ENCODE measurements at regions not wholly inside any gene's neighbourhood (a gene's known extent, or its start where the extent isn't known, plus 50 kb on each side); places are given as distances from the start of the nearest gene placed in this dataset.
"Not testable (repeated sequence)": the region's sequence is repeated elsewhere in the genome, so short reads cannot be mapped to it uniquely, and the experiment has no call there.

GRCh38 chr18:22521026-22521707 is 103.5 kb upstream of the CTAGE1 start:
- Mint-ChIP-seq H3K4me1 (no peaks in the 10 kb centered on the region), H3K27me3 (peaks cover 7 to 30% of the 10 kb centered on the region in 2 donors), H3K9me3 (no peaks in the 10 kb centered on the region), H3K4me3 (no peak overlapping the region), H3K27ac (no peak overlapping the region), H3K36me3 (peaks cover 0 to 2% (median 0%) of the 10 kb centered on the region in 3 donors)
- POLR2A ChIA-PET: no interaction called here
- Histone ChIP-seq H3K4me3 (ENCODE audit: low read length) (no peak overlapping the region), H3K4me1 (ENCODE audit: insufficient read depth, low read length) (no peaks in the 10 kb centered on the region), H3K27me3 (ENCODE audit: insufficient read depth, low read length, poor library complexity, severe bottlenecking) (no peaks in the 10 kb centered on the region), H3K27ac (ENCODE audit: low read depth, low read length) (no peak overlapping the region), H3K36me3 (ENCODE audit: insufficient read depth, low read length) (no peaks in the 10 kb centered on the region), H3K9me3 (ENCODE audit: low read length) (no peaks in the 10 kb centered on the region)
- CTCF ChIA-PET: no interaction called here
- no peak for DNase-seq

- Histone ChIP-seq H3K36me3 (ENCODE audit: insufficient read depth, low read length) (no peaks in the 10 kb centered on the region), H3K27ac (ENCODE audit: low read depth, low read length) (no peak overlapping the region), H3K27me3 (ENCODE audit: insufficient read depth, low read length, poor library complexity, severe bottlenecking) (no peaks in the 10 kb centered on the region), H3K4me1 (ENCODE audit: insufficient read depth, low read length) (no peaks in the 10 kb centered on the region), H3K4me3 (ENCODE audit: low read length) (no peak overlapping the region), H3K9me3 (ENCODE audit: low read length) (no peaks in the 10 kb centered on the region)
- H3K4me3 Mint-ChIP-seq: no peak overlapping the region
- ChIA-PET POLR2A (no interaction called here), CTCF (no interaction called here)
- H3K27me3 Mint-ChIP-seq: peaks cover 14 to 38% of the 10 kb centered on the region in 2 donors
- H3K4me1 Mint-ChIP-seq: no peaks in the 10 kb centered on the region
- no peak overlapping the region for H3K27ac Mint-ChIP-seq
- H3K9me3 Mint-ChIP-seq: no peaks in the 10 kb centered on the region
- peaks cover 0 to 3% (median 0%) of the 10 kb centered on the region in 3 donors for H3K36me3 Mint-ChIP-seq
- DNase-seq: no peak
Observed at GRCh38 chr18:22523481-22523880, 105.8 kb upstream of the CTAGE1 start.

- no peak overlapping the region for H3K27ac Mint-ChIP-seq
- no peaks in the 10 kb centered on the region for H3K9me3 ChIP-seq (ENCODE audit: low read length)
- H3K36me3 Mint-ChIP-seq: peaks cover 0 to 6% (median 0%) of the 10 kb centered on the region in 3 donors
- H3K4me3 ChIP-seq (ENCODE audit: low read length): no peak overlapping the region
- no peaks in the 10 kb centered on the region for H3K4me1 Mint-ChIP-seq
- H3K27me3 ChIP-seq (ENCODE audit: insufficient read depth, low read length, poor library complexity, severe bottlenecking): no peaks in the 10 kb centered on the region
- POLR2A ChIA-PET: no interaction called here
- H3K9me3 Mint-ChIP-seq: no peaks in the 10 kb centered on the region
- no peaks in the 10 kb centered on the region for H3K4me1 ChIP-seq (ENCODE audit: insufficient read depth, low read length)
- peaks cover 11 to 38% of the 10 kb centered on the region in 2 donors for H3K27me3 Mint-ChIP-seq
- H3K36me3 ChIP-seq (ENCODE audit: insufficient read depth, low read length): no peaks in the 10 kb centered on the region
- no peak overlapping the region for H3K27ac ChIP-seq (ENCODE audit: low read depth, low read length)
- CTCF ChIA-PET: no interaction called here
- no peak for DNase-seq
- H3K4me3 Mint-ChIP-seq: no peak overlapping the region
Observed at GRCh38 chr18:22524783-22525182, 107.1 kb upstream of the CTAGE1 start.

- H3K36me3 ChIP-seq (ENCODE audit: insufficient read depth, low read length): no peaks in the 10 kb centered on the region
- DNase-seq: no peak
- H3K4me1 Mint-ChIP-seq: no peaks in the 10 kb centered on the region
- no peaks in the 10 kb centered on the region for H3K9me3 Mint-ChIP-seq
- peaks cover 0 to 6% (median 0%) of the 10 kb centered on the region in 3 donors for H3K36me3 Mint-ChIP-seq
- no peaks in the 10 kb centered on the region for H3K4me1 ChIP-seq (ENCODE audit: insufficient read depth, low read length)
- ChIA-PET CTCF (no interaction called here), POLR2A (no interaction called here)
- H3K4me3 ChIP-seq (ENCODE audit: low read length): no peak overlapping the region
- H3K4me3 Mint-ChIP-seq: no peak overlapping the region
- H3K9me3 ChIP-seq (ENCODE audit: low read length): no peaks in the 10 kb centered on the region
- H3K27ac Mint-ChIP-seq: no peak overlapping the region
- no peaks in the 10 kb centered on the region for H3K27me3 ChIP-seq (ENCODE audit: insufficient read depth, low read length, poor library complexity, severe bottlenecking)
- no peak overlapping the region for H3K27ac ChIP-seq (ENCODE audit: low read depth, low read length)
- peaks cover 11 to 38% of the 10 kb centered on the region in 2 donors for H3K27me3 Mint-ChIP-seq
Observed at GRCh38 chr18:22525313-22525712, 107.6 kb upstream of the CTAGE1 start.

GRCh38 chr18:22525883-22526282 is 108.2 kb upstream of the CTAGE1 start:
- no peaks in the 10 kb centered on the region for H3K4me1 Mint-ChIP-seq

GRCh38 chr18:22528291-22528690 is 110.6 kb upstream of the CTAGE1 start:
- H3K27ac ChIP-seq (ENCODE audit: low read depth, low read length): no peak overlapping the region
- no peaks in the 10 kb centered on the region for H3K4me1 ChIP-seq (ENCODE audit: insufficient read depth, low read length)
- no peaks in the 10 kb centered on the region for H3K27me3 ChIP-seq (ENCODE audit: insufficient read depth, low read length, poor library complexity, severe bottlenecking)
- H3K9me3 Mint-ChIP-seq: peaks cover 0 to 2% (median 0%) of the 10 kb centered on the region in 5 donors
- POLR2A ChIA-PET: no interaction called here
- no peak overlapping the region for H3K4me3 ChIP-seq (ENCODE audit: low read length)
- H3K36me3 Mint-ChIP-seq: peaks cover 0 to 6% (median 0%) of the 10 kb centered on the region in 3 donors
- H3K36me3 ChIP-seq (ENCODE audit: insufficient read depth, low read length): no peaks in the 10 kb centered on the region
- no peak overlapping the region for H3K4me3 Mint-ChIP-seq
- H3K9me3 ChIP-seq (ENCODE audit: low read length): no peaks in the 10 kb centered on the region
- DNase-seq: no peak
- peaks cover 11 to 29% of the 10 kb centered on the region in 2 donors for H3K27me3 Mint-ChIP-seq
- CTCF ChIA-PET: no interaction called here
- H3K27ac Mint-ChIP-seq: peak overlapping the region in 1 of 8 donors; percentile 47
- no peaks in the 10 kb centered on the region for H3K4me1 Mint-ChIP-seq

More at GRCh38 chr18:22525883-22526282, 108.2 kb upstream of the CTAGE1 start:
- no peak overlapping the region for H3K4me3 ChIP-seq (ENCODE audit: low read length)
- ChIA-PET POLR2A (no interaction called here), CTCF (no interaction called here)
- no peaks in the 10 kb centered on the region for H3K4me1 ChIP-seq (ENCODE audit: insufficient read depth, low read length)
- no peak overlapping the region for H3K4me3 Mint-ChIP-seq
- no peak overlapping the region for H3K27ac ChIP-seq (ENCODE audit: low read depth, low read length)
- peaks cover 0 to 6% (median 0%) of the 10 kb centered on the region in 3 donors for H3K36me3 Mint-ChIP-seq
- no peaks in the 10 kb centered on the region for H3K9me3 Mint-ChIP-seq
- H3K36me3 ChIP-seq (ENCODE audit: insufficient read depth, low read length): no peaks in the 10 kb centered on the region
- H3K9me3 ChIP-seq (ENCODE audit: low read length): no peaks in the 10 kb centered on the region
- H3K27me3 Mint-ChIP-seq: peaks cover 11 to 37% of the 10 kb centered on the region in 2 donors
- no peaks in the 10 kb centered on the region for H3K27me3 ChIP-seq (ENCODE audit: insufficient read depth, low read length, poor library complexity, severe bottlenecking)
- H3K27ac Mint-ChIP-seq: peak overlapping the region in 2 of 8 donors; percentile 19 to 48
- no peak for DNase-seq

- H3K27ac ChIP-seq (ENCODE audit: low read depth, low read length); H3K27me3 Mint-ChIP-seq; H3K36me3 Mint-ChIP-seq; H3K27me3 ChIP-seq (ENCODE audit: insufficient read depth, low read length, poor library complexity, severe bottlenecking); H3K4me1 Mint-ChIP-seq; DNase-seq; H3K4me1 ChIP-seq (ENCODE audit: insufficient read depth, low read length); H3K9me3 Mint-ChIP-seq; H3K4me3 ChIP-seq (ENCODE audit: low read length); CTCF ChIA-PET; H3K36me3 ChIP-seq (ENCODE audit: insufficient read depth, low read length); H3K27ac Mint-ChIP-seq; H3K4me3 Mint-ChIP-seq; POLR2A ChIA-PET; H3K9me3 ChIP-seq (ENCODE audit: low read length): not testable (repeated sequence)
Observed at GRCh38 chr18:22534706-22535105, 117.0 kb upstream of the CTAGE1 start.

- Mint-ChIP-seq H3K27ac (no peak overlapping the region), H3K4me1 (no peaks in the 10 kb centered on the region), H3K9me3 (peaks cover 0 to 1% (median 0%) of the 10 kb centered on the region in 5 donors), H3K4me3 (no peak overlapping the region), H3K36me3 (peaks cover 0 to under 1% (median 0%) of the 10 kb centered on the region in 3 donors), H3K27me3 (peaks cover under 1 to 4% of the 10 kb centered on the region in 2 donors)
- CTCF ChIA-PET: no interaction called here
- DNase-seq: no peak
- Histone ChIP-seq H3K36me3 (ENCODE audit: insufficient read depth, low read length) (no peaks in the 10 kb centered on the region), H3K4me1 (ENCODE audit: insufficient read depth, low read length) (no peaks in the 10 kb centered on the region), H3K27ac (ENCODE audit: low read depth, low read length) (no peak overlapping the region), H3K4me3 (ENCODE audit: low read length) (no peak overlapping the region), H3K27me3 (ENCODE audit: insufficient read depth, low read length, poor library complexity, severe bottlenecking) (no peaks in the 10 kb centered on the region), H3K9me3 (ENCODE audit: low read length) (no peaks in the 10 kb centered on the region)
- POLR2A ChIA-PET: interaction anchor here (0.7 kb wide), 1 partner anchor 59 kb away, joined by 10 read pairs; no protein-coding TSS in a partner anchor
Observed at GRCh38 chr18:22536558-22536957, 118.8 kb upstream of the CTAGE1 start.
